Vagina (tissue), 2 donors: ENCODE measurements at regions not wholly inside any gene's neighbourhood (a gene's known extent, or its start where the extent isn't known, plus 50 kb on each side); places are given as distances from the start of the nearest gene placed in this dataset. TPM values are rescaled to one million over a fixed set of nuclear protein-coding genes. Genes with fewer than 3 reads are reported as not detected.
A peak's percentile ranks its signal among the peaks of the same experiment; 100 is the strongest.
"Not testable (repeated sequence)": the region's sequence is repeated elsewhere in the genome, so short reads cannot be mapped to it uniquely, and the experiment has no call there.

Experiments used
- DNase-seq, 2 donors: peaks; one replicate each; pipeline ENCODE4 v3.0.0-alpha.2; 2017; ENCODE audit errors: extremely low spot score in 2 of 2
- H3K27ac ChIP-seq: fragments of 200-600 bp; sonication (generic); one replicate; pipeline ENCODE4 v1.5.1; 2019
- H3K27me3 ChIP-seq: fragments of 200-600 bp; sonication (generic); one replicate; pipeline ENCODE4 v1.5.1; 2019
- H3K36me3 ChIP-seq, 2 donors: fragments of 200-600 bp; sonication (generic); one replicate each; pipeline ENCODE4 v1.5.1; 2017 to 2019
- H3K4me1 ChIP-seq: fragments of 200-600 bp; sonication (generic); one replicate; pipeline ENCODE4 v1.5.1; 2019
- H3K4me3 ChIP-seq, 2 donors: fragments of 200-600 bp; sonication (generic); 1 replicate in 1 of 2; 2 replicates in 1 of 2; pipeline ENCODE4 v1.5.1; 2016 to 2019
- H3K9me3 ChIP-seq: fragments of 200-600 bp; sonication (generic); one replicate; pipeline ENCODE4 v1.5.1; 2019
- POLR2A ChIP-seq, 2 donors: fragments of 450-650 bp; IDR thresholded peaks; one replicate each; pipeline ENCODE4 v1.6.1; 2017; ENCODE audit warnings: antibody characterized with exemption in 2 of 2, mild to moderate bottlenecking in 2 of 2, moderate library complexity in 2 of 2
- POLR2AphosphoS5 ChIP-seq, 2 donors: sonication (generic); formaldehyde crosslinking; IDR thresholded peaks; one replicate each; pipeline ENCODE4 v1.9.0; 2017; ENCODE audit warnings: antibody characterized with exemption in 2 of 2, mild to moderate bottlenecking in 2 of 2, low read depth in 1 of 2; ENCODE audit not compliant: insufficient read depth in 1 of 2
- intact Hi-C: fragments of 100-400 bp; cut with DNase I; formaldehyde crosslinking; loops from one replicate; pipeline ENCODE4 v1.15.1; 2023
- small RNA-seq: library from RNA; depleted of rRNA; stranded (forward); fragments of <200 nt; gene quantifications from one replicate; pipeline ENCODE3, GENCODE V24; 2016
- TF ChIP-seq, protein P1 (sequence below), 3 experiments: fragments of 450-650 bp in 2 of 3; fragments of 200-600 bp in 1 of 3; sonication (generic) in 1 of 3; IDR thresholded peaks; one replicate each; pipeline ENCODE4 v1.5.1; 2017 to 2019; ENCODE audit warnings: antibody characterized with exemption in 3 of 3, mild to moderate bottlenecking in 2 of 3, moderate library complexity in 2 of 3

DNA sequence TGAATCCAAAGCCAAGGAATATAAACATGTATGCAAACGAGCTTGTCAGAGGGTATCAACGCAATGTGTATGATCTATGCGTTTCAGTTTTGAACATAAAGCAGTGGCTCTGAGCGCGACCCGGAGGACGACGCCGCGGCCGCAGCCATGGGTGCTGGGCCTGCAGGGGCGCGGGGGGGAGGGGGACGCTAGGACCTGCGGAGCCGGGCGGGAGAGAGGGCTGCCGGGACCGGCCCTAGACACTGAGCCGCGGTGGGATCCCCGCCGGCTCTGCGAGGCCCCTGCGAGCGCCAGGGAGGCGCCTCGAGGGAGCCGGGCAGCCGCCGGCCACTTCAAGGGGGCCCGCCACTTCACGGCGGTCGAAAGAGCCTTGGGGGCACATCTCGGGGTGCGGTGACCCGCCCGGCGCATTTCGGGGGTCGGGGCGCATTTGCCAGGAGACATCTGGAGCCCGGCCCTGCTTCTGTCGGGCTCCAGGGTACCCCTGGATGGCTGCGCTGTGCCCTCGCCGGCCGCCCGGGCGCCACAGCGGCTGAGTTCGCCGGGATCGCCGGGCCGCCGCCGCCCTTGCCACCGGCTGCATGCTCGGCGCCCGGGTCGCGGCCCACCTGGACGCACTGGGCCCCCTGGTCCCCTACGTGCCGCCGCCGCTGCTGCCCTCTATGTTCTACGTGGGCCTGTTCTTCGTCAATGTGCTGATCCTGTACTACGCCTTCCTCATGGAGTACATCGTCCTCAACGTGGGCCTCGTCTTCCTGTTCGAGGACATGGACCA is 71.9 kb upstream of the NIPA1 start:
- H3K27me3 ChIP-seq, H3K4me1 ChIP-seq, H3K9me3 ChIP-seq, DNase-seq, intact Hi-C loops, H3K36me3 ChIP-seq: not testable (repeated sequence)
- H3K27ac ChIP-seq = peak overlapping the region; percentile 94
- H3K4me3 ChIP-seq = peak overlapping the region; percentile 44 to 50

DNA sequence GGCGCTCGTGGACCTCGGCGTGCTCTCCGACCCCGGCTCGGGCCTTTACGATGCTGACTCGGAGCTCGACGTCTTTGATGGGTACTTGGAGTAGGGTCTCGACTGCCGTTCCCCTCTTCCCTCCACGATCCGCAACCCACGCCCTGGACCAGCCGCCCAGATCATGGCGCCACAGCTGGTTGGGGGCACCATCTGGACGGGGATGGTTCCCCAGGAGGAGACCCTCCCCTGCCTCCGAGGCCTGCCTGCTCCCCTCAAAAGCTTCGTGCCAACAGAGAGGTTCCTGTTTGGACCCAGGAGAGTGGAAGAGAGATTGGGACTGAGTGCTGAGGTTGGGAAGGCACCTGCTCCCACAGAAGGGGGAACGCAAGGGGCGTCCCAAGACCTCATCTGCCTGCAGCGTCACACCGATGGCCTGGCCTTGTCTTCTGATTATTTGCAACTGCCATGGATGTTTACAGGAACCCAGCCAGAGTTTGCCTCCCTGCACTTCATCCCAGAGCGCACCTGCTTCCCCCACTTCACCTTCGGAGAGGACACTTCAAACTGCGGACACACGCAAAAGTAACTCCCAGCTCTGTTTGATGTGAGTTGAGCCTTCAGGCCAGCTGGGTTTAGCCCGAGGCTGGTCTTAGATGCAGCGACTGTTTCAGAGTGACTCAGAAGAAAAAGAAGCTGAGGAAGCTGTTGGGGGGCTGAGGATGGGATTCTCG is 71.2 kb upstream of the NIPA1 start:
- H3K36me3 ChIP-seq, intact Hi-C loops, H3K9me3 ChIP-seq, H3K27me3 ChIP-seq, DNase-seq, H3K4me1 ChIP-seq: not testable (repeated sequence)
- peak overlapping the region; percentile 15 to 50 for H3K4me3 ChIP-seq
- peak overlapping the region; percentile 94 for H3K27ac ChIP-seq

DNA sequence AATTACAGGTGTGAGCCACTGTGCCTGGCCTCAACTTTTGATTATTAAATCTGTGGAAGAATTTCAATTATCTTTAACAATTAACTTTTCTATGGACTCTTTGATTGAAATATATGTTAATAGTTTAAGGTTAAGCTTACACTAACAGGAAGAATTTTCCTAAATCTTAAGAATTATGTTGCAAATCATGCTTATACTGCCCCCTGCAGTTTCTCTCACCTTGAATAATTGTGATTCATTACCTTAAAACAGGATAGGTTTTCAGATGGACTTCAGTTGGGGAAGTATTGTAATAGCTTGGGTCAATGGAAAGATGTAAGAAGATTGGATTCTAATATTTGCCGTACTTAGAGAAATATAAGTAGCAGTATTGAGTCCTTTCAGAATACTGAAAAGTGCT is 66.5 kb upstream of the NIPA1 start:
- H3K36me3 ChIP-seq, H3K27ac ChIP-seq, H3K9me3 ChIP-seq, H3K27me3 ChIP-seq, H3K4me3 ChIP-seq, H3K4me1 ChIP-seq, DNase-seq, intact Hi-C loops: not testable (repeated sequence)

DNA sequence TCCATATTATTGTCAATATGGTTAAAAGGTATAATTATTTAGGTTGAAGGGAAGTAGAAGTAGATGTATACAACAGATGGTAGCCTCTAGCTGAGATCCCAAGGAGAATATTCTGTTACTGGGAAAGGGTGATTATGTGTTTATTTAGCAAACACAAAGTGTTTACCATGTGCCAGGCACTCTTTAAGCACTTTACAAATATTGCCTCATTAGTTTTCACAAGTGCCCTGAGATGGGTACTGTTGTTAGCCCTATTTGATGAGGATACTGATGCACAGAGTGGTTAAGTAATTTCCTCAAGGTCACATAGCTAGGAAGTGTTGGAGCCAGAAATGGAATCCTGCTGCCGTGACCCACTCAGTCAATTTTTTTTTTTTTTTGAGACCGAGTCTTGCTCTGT is 60.3 kb upstream of the NIPA1 start:
- DNase-seq, H3K4me3 ChIP-seq, intact Hi-C loops, H3K27me3 ChIP-seq, H3K9me3 ChIP-seq, H3K36me3 ChIP-seq, H3K4me1 ChIP-seq, H3K27ac ChIP-seq: not testable (repeated sequence)

DNA sequence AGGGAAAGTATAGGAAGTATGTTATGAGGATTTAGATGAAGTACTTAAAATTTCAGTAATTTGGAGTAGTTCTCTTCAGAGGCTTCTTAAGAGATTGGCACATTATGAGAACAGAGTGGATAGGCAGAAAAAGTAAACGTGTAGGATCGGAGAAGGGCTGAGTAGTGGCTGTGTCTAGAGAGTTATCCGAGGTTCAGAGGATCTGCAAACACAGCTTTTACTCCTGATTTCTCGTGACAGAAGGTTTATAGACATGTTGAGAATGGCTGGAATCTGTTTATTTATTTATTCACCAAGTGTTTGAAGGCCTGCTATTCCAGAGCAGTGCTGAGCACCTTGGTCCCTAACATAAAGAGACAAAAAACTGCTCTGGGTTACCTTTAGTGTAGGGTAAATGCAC is 51.4 kb upstream of the NIPA1 start:
- H3K4me3 ChIP-seq, H3K4me1 ChIP-seq, H3K36me3 ChIP-seq, H3K27ac ChIP-seq, DNase-seq, H3K27me3 ChIP-seq, H3K9me3 ChIP-seq, intact Hi-C loops: not testable (repeated sequence)

DNA sequence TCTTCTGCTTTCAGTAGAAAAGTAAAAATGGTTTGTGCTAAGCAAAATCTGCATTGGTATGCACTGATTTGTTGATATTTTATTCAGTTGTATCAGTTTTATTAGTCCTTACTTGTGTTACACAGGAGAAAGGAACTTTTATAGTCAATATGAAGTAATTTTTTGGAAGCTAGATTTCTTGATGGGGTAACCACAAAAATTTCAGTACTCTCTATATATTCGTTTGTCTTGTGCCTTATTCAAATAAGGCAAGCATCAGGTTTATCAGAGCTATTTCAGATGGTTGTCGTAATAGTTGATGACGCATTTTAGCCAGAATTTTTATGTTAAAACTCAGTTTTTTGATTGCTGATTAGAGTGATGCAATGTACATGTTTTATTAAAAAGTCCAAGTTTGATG is 50.7 kb upstream of the NIPA1 start:
- no peaks in the 10 kb centered on the region for H3K36me3 ChIP-seq
- H3K9me3 ChIP-seq = no peaks in the 10 kb centered on the region
- H3K4me1 ChIP-seq = no peaks in the 10 kb centered on the region
- DNase-seq = no peak
- TF ChIP-seq POLR2AphosphoS5 (IDR thresholded peaks at IDR 0.05; ENCODE audit: insufficient read depth in 1 of 2, low read depth in 1 of 2) (no peak), POLR2A (IDR thresholded peaks at IDR 0.05) (no peak)
- TF ChIP-seq, protein P1, sequence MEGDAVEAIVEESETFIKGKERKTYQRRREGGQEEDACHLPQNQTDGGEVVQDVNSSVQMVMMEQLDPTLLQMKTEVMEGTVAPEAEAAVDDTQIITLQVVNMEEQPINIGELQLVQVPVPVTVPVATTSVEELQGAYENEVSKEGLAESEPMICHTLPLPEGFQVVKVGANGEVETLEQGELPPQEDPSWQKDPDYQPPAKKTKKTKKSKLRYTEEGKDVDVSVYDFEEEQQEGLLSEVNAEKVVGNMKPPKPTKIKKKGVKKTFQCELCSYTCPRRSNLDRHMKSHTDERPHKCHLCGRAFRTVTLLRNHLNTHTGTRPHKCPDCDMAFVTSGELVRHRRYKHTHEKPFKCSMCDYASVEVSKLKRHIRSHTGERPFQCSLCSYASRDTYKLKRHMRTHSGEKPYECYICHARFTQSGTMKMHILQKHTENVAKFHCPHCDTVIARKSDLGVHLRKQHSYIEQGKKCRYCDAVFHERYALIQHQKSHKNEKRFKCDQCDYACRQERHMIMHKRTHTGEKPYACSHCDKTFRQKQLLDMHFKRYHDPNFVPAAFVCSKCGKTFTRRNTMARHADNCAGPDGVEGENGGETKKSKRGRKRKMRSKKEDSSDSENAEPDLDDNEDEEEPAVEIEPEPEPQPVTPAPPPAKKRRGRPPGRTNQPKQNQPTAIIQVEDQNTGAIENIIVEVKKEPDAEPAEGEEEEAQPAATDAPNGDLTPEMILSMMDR (IDR thresholded peaks at IDR 0.05) = no peak
- no peaks in the 10 kb centered on the region for H3K27me3 ChIP-seq
- intact Hi-C loops = no loop called here
- H3K4me3 ChIP-seq = no peak overlapping the region
- H3K27ac ChIP-seq = no peak overlapping the region

DNA sequence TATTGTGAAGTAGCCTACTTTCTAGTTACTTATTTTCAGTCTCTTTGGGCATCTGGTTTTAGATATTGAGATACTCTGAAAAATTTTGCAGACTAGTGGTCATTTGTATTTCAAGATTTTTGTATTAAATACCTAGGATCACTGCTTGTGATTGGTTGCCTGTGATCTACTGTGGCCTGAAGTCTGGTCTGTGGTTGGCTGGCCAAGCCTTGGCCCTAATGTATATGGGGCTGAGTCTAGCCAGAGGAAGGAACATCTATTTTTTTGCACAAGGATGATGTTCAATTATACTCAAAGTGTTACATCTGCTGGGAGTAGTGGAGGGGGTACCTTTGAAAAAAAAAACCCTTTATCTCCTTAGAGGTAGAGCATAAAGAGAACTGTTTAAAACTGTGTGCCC is 50.2 kb upstream of the NIPA1 start:
- intact Hi-C loops, H3K4me3 ChIP-seq, DNase-seq, H3K9me3 ChIP-seq, H3K36me3 ChIP-seq, H3K4me1 ChIP-seq, H3K27me3 ChIP-seq: not testable (repeated sequence)
- peak overlapping the region; percentile 59 for H3K27ac ChIP-seq

Small RNA genes in the stretch of these regions (small RNA-seq; reads per million reads assigned to genes)
- gene AC138649.4 = not detected
- not detected for gene RN7SL495P
